ENCODE measurements at regions not wholly inside any gene's neighbourhood (a gene's known extent, or its start where the extent isn't known, plus 50 kb on each side); places are given as distances from the start of the nearest gene placed in this dataset.

- no peak for TF ChIP-seq YY1 (IDR thresholded peaks at IDR 0.05; ENCODE audit: low read depth)
- no peak for TF ChIP-seq NFIC (IDR thresholded peaks at IDR 0.05)
- TF ChIP-seq EGR1 (IDR thresholded peaks at IDR 0.05): no peak
- no peak for TF ChIP-seq MAX (IDR thresholded peaks at IDR 0.05)
- no peak for TF ChIP-seq FOXM1 (IDR thresholded peaks at IDR 0.05; ENCODE audit: borderline replicate concordance, low read depth)
- TF ChIP-seq CEBPB (IDR thresholded peaks at IDR 0.05): no peak
- TF ChIP-seq EP300 (IDR thresholded peaks at IDR 0.05; ENCODE audit: borderline replicate concordance): no peak
These were observed 81.2 kb upstream of the KCNIP4 start for GRCh38 chr4:22029803-22030202.

Data from Ishikawa (cell line).